CD4-positive, alpha-beta T cell (primary cell): ENCODE measurements at regions not wholly inside any gene's neighbourhood (a gene's known extent, or its start where the extent isn't known, plus 50 kb on each side); places are given as distances from the start of the nearest gene placed in this dataset.

Experiments
- ATAC-seq: fragments of 200-7000 bp; cut with Tn5 transposase; one replicate; pipeline ENCODE4 v1.10.0; 2022; ENCODE audit warnings: mild to moderate bottlenecking; ENCODE audit not compliant: poor library complexity
- CTCF ChIA-PET: fragments of 350-600 bp; sonication (Branson Sonifier 250); formaldehyde crosslinking; loops from one replicate; lab custom pipeline; 2021; ENCODE audit warnings: antibody characterized with exemption, inconsistent platforms; lab: Charles Lee
- POLR2A ChIA-PET: fragments of 350-600 bp; sonication (Branson Sonifier 250); formaldehyde crosslinking; loops from one replicate; lab custom pipeline; 2021; ENCODE audit warnings: antibody characterized with exemption, inconsistent platforms; lab: Charles Lee
- DNase-seq, 14 experiments: peaks; one replicate each; pipeline ENCODE4 v3.0.0-alpha.2; 2013 to 2020; ENCODE audit warnings: mixed read lengths in 2 of 14
- H3K27ac ChIP-seq, 2 donors: one replicate each; pipeline versions ENCODE4 v1.5.1 to v1.7.0; 2013; ENCODE audit warnings: low read length in 2 of 2, low read depth in 1 of 2, mild to moderate bottlenecking in 1 of 2
- H3K27me3 ChIP-seq, 2 experiments: 1 replicate in 1 of 2; 2 replicates in 1 of 2; pipeline versions ENCODE4 v1.6.1 to v1.7.0; 2013; ENCODE audit warnings: low read length in 2 of 2, control low read depth in 1 of 2, mild to moderate bottlenecking in 1 of 2, moderate library complexity in 1 of 2; ENCODE audit not compliant: insufficient read depth in 2 of 2, control insufficient read depth in 1 of 2
- H3K36me3 ChIP-seq: one replicate; pipeline ENCODE4 v1.6.1; 2013; ENCODE audit warnings: low read length, control low read depth; ENCODE audit not compliant: insufficient read depth
- H3K4me1 ChIP-seq: one replicate; pipeline ENCODE4 v1.6.1; 2013; ENCODE audit warnings: low read length, control low read depth; ENCODE audit not compliant: insufficient read depth
- H3K4me3 ChIP-seq: one replicate; pipeline ENCODE4 v1.5.1; 2013; ENCODE audit warnings: mild to moderate bottlenecking, low read length, moderate library complexity
- H3K9me3 ChIP-seq, 2 experiments: 1 replicate in 1 of 2; 2 replicates in 1 of 2; pipeline versions ENCODE4 v1.6.1 to v1.7.0; 2013; ENCODE audit warnings: low read length in 2 of 2, mild to moderate bottlenecking in 2 of 2, control low read depth in 1 of 2, moderate library complexity in 1 of 2; ENCODE audit not compliant: control insufficient read depth in 1 of 2, insufficient read depth in 1 of 2
- H3K27ac Mint-ChIP-seq: one replicate; pipeline ENCODE4 v1.8.0; 2020; ENCODE audit warnings: mixed read lengths
- H3K27me3 Mint-ChIP-seq: one replicate; pipeline ENCODE4 v1.8.0; 2021; ENCODE audit warnings: mixed read lengths
- H3K36me3 Mint-ChIP-seq: one replicate; pipeline ENCODE4 v1.8.0; 2021; ENCODE audit warnings: low read depth, mixed read lengths
- H3K4me1 Mint-ChIP-seq: one replicate; pipeline ENCODE4 v1.8.0; 2021; ENCODE audit warnings: low read depth, mixed read lengths
- H3K4me3 Mint-ChIP-seq: one replicate; pipeline ENCODE4 v1.8.0; 2020; ENCODE audit warnings: mild to moderate bottlenecking, mixed read lengths
- H3K9me3 Mint-ChIP-seq: one replicate; pipeline ENCODE4 v1.8.0; 2020; ENCODE audit warnings: mixed read lengths
- CTCF ChIP-seq: fragments of 200-600 bp; IDR thresholded peaks from one replicate; pipeline ENCODE4 v1.8.0; 2022; ENCODE audit warnings: antibody characterized with exemption, mild to moderate bottlenecking
- intact Hi-C, 2 experiments: fragments of 100-400 bp; cut with DNase I in 1 of 2; cut with micrococcal nuclease in 1 of 2; formaldehyde crosslinking; loops; one replicate each; pipeline versions ENCODE4 v1.15.1 to v1.9.0; 2023 to 2025; cut with DNase I, micrococcal nuclease

DNA sequence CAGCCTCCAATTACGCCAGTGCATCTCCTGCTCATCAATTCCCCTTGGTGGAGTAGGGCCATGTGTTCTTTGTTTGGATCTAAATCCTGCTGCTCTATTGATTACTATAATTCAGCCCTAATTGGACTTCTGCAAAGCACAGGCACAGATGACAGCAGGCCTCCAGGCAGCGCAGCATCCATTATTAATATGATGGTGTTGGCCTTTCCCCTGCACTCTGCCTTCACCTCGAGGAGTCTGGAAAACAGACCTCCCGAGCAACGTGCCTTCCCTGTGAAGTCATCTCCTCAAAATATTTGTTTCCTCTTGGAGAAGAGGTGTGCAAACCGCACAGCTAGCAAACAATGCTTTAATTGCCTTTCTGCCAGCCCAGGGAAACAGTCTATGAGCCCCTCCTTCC lies 92.5 kb downstream of the UQCRFS1 start:
- intact Hi-C loops: no loop called here
- H3K36me3 ChIP-seq: no peaks in the 10 kb centered on the region
- POLR2A ChIA-PET: no interaction called here
- ATAC-seq (no peak), DNase-seq (no peak)
- CTCF ChIA-PET: no interaction called here
- H3K9me3 ChIP-seq: peaks cover 0 to 15% of the 10 kb centered on the region in 2 experiments
- Mint-ChIP-seq H3K9me3 (peaks cover 14% of the 10 kb centered on the region), H3K27me3 (no peaks in the 10 kb centered on the region), H3K27ac (no peak overlapping the region), H3K4me3 (no peak overlapping the region), H3K4me1 (no peaks in the 10 kb centered on the region), H3K36me3 (no peaks in the 10 kb centered on the region)
- H3K4me1 ChIP-seq: no peaks in the 10 kb centered on the region
- no peak for TF ChIP-seq CTCF
- H3K4me3 ChIP-seq: no peak overlapping the region
- no peak overlapping the region for H3K27ac ChIP-seq
- H3K27me3 ChIP-seq: no peaks in the 10 kb centered on the region

- Mint-ChIP-seq H3K4me1 (no peaks in the 10 kb centered on the region), H3K27ac (no peak overlapping the region), H3K4me3 (no peak overlapping the region), H3K9me3 (peaks cover 9% of the 10 kb centered on the region), H3K36me3 (no peaks in the 10 kb centered on the region), H3K27me3 (no peaks in the 10 kb centered on the region)
- no peak for TF ChIP-seq CTCF
- H3K27me3 ChIP-seq: no peaks in the 10 kb centered on the region
- H3K4me3 ChIP-seq: no peak overlapping the region
- CTCF ChIA-PET: no interaction called here
- POLR2A ChIA-PET: no interaction called here
- intact Hi-C loops: no loop called here
- H3K4me1 ChIP-seq: no peaks in the 10 kb centered on the region
- DNase-seq (no peak), ATAC-seq (no peak)
- no peaks in the 10 kb centered on the region for H3K36me3 ChIP-seq
- H3K9me3 ChIP-seq: peaks cover 0 to 18% of the 10 kb centered on the region in 2 experiments
- no peak overlapping the region for H3K27ac ChIP-seq
Observed at GRCh38 chr19:29119590-29119989, 93.4 kb downstream of the UQCRFS1 start.

DNA sequence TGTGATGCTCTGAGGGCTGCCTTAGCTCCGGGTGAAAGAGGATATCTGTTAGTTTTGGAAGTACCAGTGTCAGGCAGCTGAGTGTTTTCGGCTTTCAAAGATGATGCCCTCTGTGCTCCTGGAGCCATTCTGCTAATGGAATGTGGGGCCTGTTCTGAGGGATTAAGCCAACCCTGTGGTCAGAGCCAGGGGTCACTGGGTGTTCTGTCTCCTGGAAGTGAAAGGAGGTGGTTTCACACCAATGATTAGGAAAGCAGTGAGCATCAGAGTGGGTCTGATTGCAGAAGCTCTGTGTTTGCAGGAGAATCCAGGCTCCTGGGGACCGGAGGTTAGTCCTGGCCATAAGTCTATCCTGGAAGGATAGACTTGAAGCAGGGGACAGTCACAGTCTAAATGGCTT lies 94.6 kb downstream of the UQCRFS1 start:
- Histone ChIP-seq H3K36me3 (no peaks in the 10 kb centered on the region), H3K27ac (no peak overlapping the region), H3K9me3 (peaks cover 0 to 14% of the 10 kb centered on the region in 2 experiments), H3K4me3 (no peak overlapping the region), H3K4me1 (no peaks in the 10 kb centered on the region), H3K27me3 (no peaks in the 10 kb centered on the region)
- Mint-ChIP-seq H3K4me3 (no peak overlapping the region), H3K27ac (no peak overlapping the region), H3K9me3 (peaks cover 6% of the 10 kb centered on the region), H3K4me1 (no peaks in the 10 kb centered on the region), H3K36me3 (no peaks in the 10 kb centered on the region), H3K27me3 (no peaks in the 10 kb centered on the region)
- no peak for DNase-seq
- intact Hi-C loops: no loop called here
- no peak for ATAC-seq
- ChIA-PET POLR2A (no interaction called here), CTCF (no interaction called here)
- TF ChIP-seq CTCF: no peak
